ENCODE measurements at regions not wholly inside any gene's neighbourhood (a gene's known extent, or its start where the extent isn't known, plus 50 kb on each side); places are given as distances from the start of the nearest gene placed in this dataset.

GRCh38 chr9:82606492-82607382 lies 456.2 kb downstream of the RASEF start:
- in situ Hi-C loops (cut with HindIII; ENCODE audit: low sequenced_read_pairs) = no loop called here
- DNase-seq (ENCODE audit: low spot score) = peak; percentile 71

GRCh38 chr9:82608487-82608886 lies 454.5 kb downstream of the RASEF start:
- in situ Hi-C loops (cut with HindIII; ENCODE audit: low sequenced_read_pairs) = no loop called here
- DNase-seq (ENCODE audit: low spot score) = no peak

GRCh38 chr9:82612942-82613341 lies 450.0 kb downstream of the RASEF start:
- no peak for DNase-seq (ENCODE audit: low spot score)
- in situ Hi-C loops (cut with HindIII; ENCODE audit: low sequenced_read_pairs) = no loop called here

GRCh38 chr9:82613498-82613897 lies 449.4 kb downstream of the RASEF start:
- in situ Hi-C loops (cut with HindIII; ENCODE audit: low sequenced_read_pairs) = no loop called here
- DNase-seq (ENCODE audit: low spot score) = no peak

GRCh38 chr9:82616545-82616944 lies 446.4 kb downstream of the RASEF start:
- in situ Hi-C loops (cut with HindIII; ENCODE audit: low sequenced_read_pairs) = no loop called here
- DNase-seq (ENCODE audit: low spot score) = no peak

- DNase-seq (ENCODE audit: low spot score) = no peak
- in situ Hi-C loops (cut with HindIII; ENCODE audit: low sequenced_read_pairs) = no loop called here
Measured at GRCh38 chr9:82621447-82621846, 441.5 kb downstream of the RASEF start.

GRCh38 chr9:82637368-82637767 lies 425.6 kb downstream of the RASEF start:
- DNase-seq (ENCODE audit: low spot score) = no peak
- in situ Hi-C loops (cut with HindIII; ENCODE audit: low sequenced_read_pairs) = no loop called here

- DNase-seq (ENCODE audit: low spot score) = no peak
- in situ Hi-C loops (cut with HindIII; ENCODE audit: low sequenced_read_pairs) = no loop called here
Measured at GRCh38 chr9:82645600-82645999, 417.3 kb downstream of the RASEF start.

- no peak for DNase-seq (ENCODE audit: low spot score)
- in situ Hi-C loops (cut with HindIII; ENCODE audit: low sequenced_read_pairs) = no loop called here
Measured at GRCh38 chr9:82650368-82650767, 412.6 kb downstream of the RASEF start.

GRCh38 chr9:82651474-82651873 lies 411.5 kb downstream of the RASEF start:
- in situ Hi-C loops (cut with HindIII; ENCODE audit: low sequenced_read_pairs) = no loop called here
- no peak for DNase-seq (ENCODE audit: low spot score)

GRCh38 chr9:82665324-82665723 lies 397.6 kb downstream of the RASEF start:
- in situ Hi-C loops (cut with HindIII; ENCODE audit: low sequenced_read_pairs) = no loop called here
- no peak for DNase-seq (ENCODE audit: low spot score)

- in situ Hi-C loops (cut with HindIII; ENCODE audit: low sequenced_read_pairs) = no loop called here
Measured at GRCh38 chr9:82668689-82669199, 394.2 kb downstream of the RASEF start.

GRCh38 chr9:82670000-82670399 lies 392.9 kb downstream of the RASEF start:
- no peak for DNase-seq (ENCODE audit: low spot score)
- in situ Hi-C loops (cut with HindIII; ENCODE audit: low sequenced_read_pairs) = no loop called here

More at GRCh38 chr9:82668689-82669199, 394.2 kb downstream of the RASEF start:
- no peak for DNase-seq (ENCODE audit: low spot score)

GRCh38 chr9:82670726-82671125 lies 392.2 kb downstream of the RASEF start:
- DNase-seq (ENCODE audit: low spot score) = no peak
- in situ Hi-C loops (cut with HindIII; ENCODE audit: low sequenced_read_pairs) = no loop called here

- DNase-seq (ENCODE audit: low spot score) = no peak
- in situ Hi-C loops (cut with HindIII; ENCODE audit: low sequenced_read_pairs) = no loop called here
Measured at GRCh38 chr9:82673201-82673600, 389.7 kb downstream of the RASEF start.

- in situ Hi-C loops (cut with HindIII; ENCODE audit: low sequenced_read_pairs) = no loop called here
- DNase-seq (ENCODE audit: low spot score) = no peak
Measured at GRCh38 chr9:82673919-82674318, 389.0 kb downstream of the RASEF start.

GRCh38 chr9:82675102-82675501 lies 387.8 kb downstream of the RASEF start:
- in situ Hi-C loops (cut with HindIII; ENCODE audit: low sequenced_read_pairs) = no loop called here
- DNase-seq (ENCODE audit: low spot score) = no peak

- no peak for DNase-seq (ENCODE audit: low spot score)
- in situ Hi-C loops (cut with HindIII; ENCODE audit: low sequenced_read_pairs) = no loop called here
Measured at GRCh38 chr9:82675605-82676004, 387.3 kb downstream of the RASEF start.

- DNase-seq (ENCODE audit: low spot score) = no peak
- in situ Hi-C loops (cut with HindIII; ENCODE audit: low sequenced_read_pairs) = no loop called here
Measured at GRCh38 chr9:82677086-82677485, 385.9 kb downstream of the RASEF start.

GRCh38 chr9:82679472-82679871 lies 383.5 kb downstream of the RASEF start:
- peak; percentile 58 for DNase-seq (ENCODE audit: low spot score)
- in situ Hi-C loops (cut with HindIII; ENCODE audit: low sequenced_read_pairs) = no loop called here
